ENCODE measurements at regions not wholly inside any gene's neighbourhood (a gene's known extent, or its start where the extent isn't known, plus 50 kb on each side); places are given as distances from the start of the nearest gene placed in this dataset.

GRCh38 chr11:110974731-110975130, 262.5 kb upstream of the ARHGAP20 start:
- Mint-ChIP-seq H3K4me1 (no peaks in the 10 kb centered on the region), H3K27me3 (peaks cover 4% of the 10 kb centered on the region), H3K9me3 (peaks cover 8% of the 10 kb centered on the region), H3K4me3 (no peak overlapping the region), H3K27ac (no peak overlapping the region), H3K36me3 (no peaks in the 10 kb centered on the region)
- no peak for DNase-seq

- DNase-seq = no peak
Observed at GRCh38 chr11:110973401-110973980, 261.3 kb upstream of the ARHGAP20 start.

DNA sequence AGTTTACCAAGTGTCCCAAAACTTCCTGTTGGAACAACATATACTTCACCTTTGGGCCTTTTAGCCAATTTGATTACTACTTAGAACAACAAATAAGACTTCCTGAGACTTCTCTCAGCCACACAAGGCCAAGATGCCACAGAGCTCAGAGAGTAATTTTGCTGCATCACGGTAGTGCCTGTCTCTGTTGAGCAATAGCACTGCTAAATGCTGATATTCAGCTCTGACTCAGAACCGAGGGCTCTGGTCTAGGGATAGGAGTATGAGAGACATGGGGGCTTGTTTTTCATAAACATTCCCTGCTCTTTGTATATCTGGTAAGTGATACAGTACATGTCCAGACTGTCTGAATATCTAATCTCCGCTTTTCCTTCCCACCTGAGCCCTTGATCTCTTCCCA, 260.4 kb upstream of the ARHGAP20 start:
- Mint-ChIP-seq H3K27ac (no peak overlapping the region), H3K4me3 (no peak overlapping the region), H3K27me3 (peaks cover 4% of the 10 kb centered on the region), H3K4me1 (no peaks in the 10 kb centered on the region), H3K9me3 (no peaks in the 10 kb centered on the region), H3K36me3 (no peaks in the 10 kb centered on the region)
- DNase-seq = no peak

More at GRCh38 chr11:110973401-110973980, 261.3 kb upstream of the ARHGAP20 start:
- H3K27me3 Mint-ChIP-seq = peaks cover 4% of the 10 kb centered on the region
- H3K27ac Mint-ChIP-seq = no peak overlapping the region
- H3K4me3 Mint-ChIP-seq = no peak overlapping the region
- peaks cover 2% of the 10 kb centered on the region for H3K9me3 Mint-ChIP-seq
- H3K36me3 Mint-ChIP-seq = no peaks in the 10 kb centered on the region
- H3K4me1 Mint-ChIP-seq = no peaks in the 10 kb centered on the region

DNA sequence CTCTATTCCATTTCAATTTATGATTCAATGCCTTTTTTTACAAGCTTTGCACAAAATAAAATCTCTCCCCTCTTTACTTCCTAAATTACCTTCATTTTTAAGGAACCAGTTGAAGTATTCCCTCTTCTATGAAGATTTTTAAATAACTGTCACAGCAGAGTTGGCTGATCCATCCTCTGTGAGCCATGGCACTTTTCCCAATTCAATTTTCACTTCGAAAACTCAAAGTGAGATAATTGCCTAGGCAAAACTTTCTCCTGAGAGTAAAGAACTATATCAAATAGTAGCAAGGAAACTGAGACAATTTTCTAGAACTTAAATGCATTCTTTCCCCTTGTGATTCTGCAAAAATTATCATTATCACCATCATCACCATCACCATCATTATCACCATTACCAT, 259.9 kb upstream of the ARHGAP20 start:
- Mint-ChIP-seq H3K9me3 (no peaks in the 10 kb centered on the region), H3K36me3 (no peaks in the 10 kb centered on the region), H3K4me3 (no peak overlapping the region), H3K4me1 (no peaks in the 10 kb centered on the region), H3K27me3 (peaks cover 4% of the 10 kb centered on the region), H3K27ac (no peak overlapping the region)
- DNase-seq = no peak

GRCh38 chr11:110971140-110971539, 258.9 kb upstream of the ARHGAP20 start:
- Mint-ChIP-seq H3K4me1 (no peaks in the 10 kb centered on the region), H3K27ac (no peak overlapping the region), H3K4me3 (no peak overlapping the region), H3K9me3 (no peaks in the 10 kb centered on the region), H3K36me3 (no peaks in the 10 kb centered on the region), H3K27me3 (peaks cover 4% of the 10 kb centered on the region)
- no peak for DNase-seq

- Mint-ChIP-seq H3K9me3 (no peaks in the 10 kb centered on the region), H3K36me3 (no peaks in the 10 kb centered on the region), H3K4me3 (no peak overlapping the region), H3K27ac (no peak overlapping the region), H3K27me3 (no peaks in the 10 kb centered on the region), H3K4me1 (no peaks in the 10 kb centered on the region)
- DNase-seq = no peak
Observed at GRCh38 chr11:110968348-110969062, 256.3 kb upstream of the ARHGAP20 start.

DNA sequence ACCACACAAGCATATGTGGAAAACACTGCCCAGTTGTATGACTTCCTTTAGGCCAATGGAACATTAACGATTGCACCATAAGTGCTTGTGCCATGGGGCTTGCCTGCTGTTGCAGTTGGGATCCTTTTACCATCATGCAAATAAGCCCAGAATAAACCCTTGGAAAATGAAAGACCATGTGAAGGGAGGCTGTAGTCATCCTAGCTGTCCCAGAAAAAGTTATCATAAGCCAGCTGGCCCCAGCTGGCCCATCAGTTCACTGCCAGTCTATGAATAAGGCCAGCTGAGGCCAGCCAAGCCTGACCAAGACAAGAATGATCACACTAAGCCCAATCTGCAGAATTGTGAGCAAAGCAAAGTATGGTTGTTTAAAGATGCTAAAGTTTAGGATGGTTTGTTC, 253.9 kb upstream of the ARHGAP20 start:
- Mint-ChIP-seq H3K27me3 (no peaks in the 10 kb centered on the region), H3K4me3 (no peak overlapping the region), H3K9me3 (no peaks in the 10 kb centered on the region), H3K36me3 (no peaks in the 10 kb centered on the region), H3K4me1 (no peaks in the 10 kb centered on the region), H3K27ac (no peak overlapping the region)
- DNase-seq = no peak

GRCh38 chr11:110962921-110963320, 250.7 kb upstream of the ARHGAP20 start:
- no peaks in the 10 kb centered on the region for H3K27me3 Mint-ChIP-seq
- H3K36me3 Mint-ChIP-seq = no peaks in the 10 kb centered on the region
- no peak overlapping the region for H3K4me3 Mint-ChIP-seq
- no peaks in the 10 kb centered on the region for H3K4me1 Mint-ChIP-seq
- H3K27ac Mint-ChIP-seq = no peak overlapping the region
- DNase-seq = no peak
- no peaks in the 10 kb centered on the region for H3K9me3 Mint-ChIP-seq

GRCh38 chr11:110960167-110960566, 247.9 kb upstream of the ARHGAP20 start:
- no peak for DNase-seq
- H3K36me3 Mint-ChIP-seq = no peaks in the 10 kb centered on the region
- H3K27me3 Mint-ChIP-seq = no peaks in the 10 kb centered on the region
- no peak overlapping the region for H3K4me3 Mint-ChIP-seq
- H3K9me3 Mint-ChIP-seq = no peaks in the 10 kb centered on the region
- H3K27ac Mint-ChIP-seq = no peak overlapping the region
- no peaks in the 10 kb centered on the region for H3K4me1 Mint-ChIP-seq

DNA sequence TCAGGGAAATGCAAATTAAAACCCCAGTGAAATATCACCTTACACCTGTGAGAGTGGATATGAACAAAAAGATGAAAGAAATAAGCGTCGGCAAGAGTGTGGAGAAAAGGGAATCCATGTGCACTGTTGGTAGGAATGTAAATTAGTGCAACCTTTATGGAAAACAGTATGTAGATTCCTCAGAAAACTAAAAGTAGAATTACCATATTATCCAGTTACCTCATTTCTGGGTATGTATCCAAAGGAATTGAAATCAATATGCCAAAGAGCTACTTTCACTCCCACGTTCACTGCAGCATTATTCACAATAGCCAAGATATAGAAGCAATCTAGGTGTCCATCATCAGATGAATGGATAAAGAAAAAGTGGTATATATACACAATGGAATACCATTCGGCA, 246.0 kb upstream of the ARHGAP20 start:
- H3K36me3 Mint-ChIP-seq = no peaks in the 10 kb centered on the region
- H3K4me3 Mint-ChIP-seq = no peak overlapping the region
- DNase-seq = no peak
- H3K4me1 Mint-ChIP-seq = no peaks in the 10 kb centered on the region
- H3K27ac Mint-ChIP-seq = no peak overlapping the region
- no peaks in the 10 kb centered on the region for H3K9me3 Mint-ChIP-seq
- H3K27me3 Mint-ChIP-seq = no peaks in the 10 kb centered on the region

- H3K27ac Mint-ChIP-seq = no peak overlapping the region
- no peaks in the 10 kb centered on the region for H3K9me3 Mint-ChIP-seq
- no peak overlapping the region for H3K4me3 Mint-ChIP-seq
- no peaks in the 10 kb centered on the region for H3K27me3 Mint-ChIP-seq
- no peaks in the 10 kb centered on the region for H3K4me1 Mint-ChIP-seq
- no peak for DNase-seq
- H3K36me3 Mint-ChIP-seq = no peaks in the 10 kb centered on the region
Observed at GRCh38 chr11:110955776-110956175, 243.5 kb upstream of the ARHGAP20 start.

- H3K27ac Mint-ChIP-seq = no peak overlapping the region
- DNase-seq = no peak
- H3K9me3 Mint-ChIP-seq = peaks cover 5% of the 10 kb centered on the region
- no peaks in the 10 kb centered on the region for H3K27me3 Mint-ChIP-seq
- no peaks in the 10 kb centered on the region for H3K36me3 Mint-ChIP-seq
- H3K4me3 Mint-ChIP-seq = no peak overlapping the region
- H3K4me1 Mint-ChIP-seq = no peaks in the 10 kb centered on the region
Observed at GRCh38 chr11:110951950-110952503, 239.8 kb upstream of the ARHGAP20 start.

DNA sequence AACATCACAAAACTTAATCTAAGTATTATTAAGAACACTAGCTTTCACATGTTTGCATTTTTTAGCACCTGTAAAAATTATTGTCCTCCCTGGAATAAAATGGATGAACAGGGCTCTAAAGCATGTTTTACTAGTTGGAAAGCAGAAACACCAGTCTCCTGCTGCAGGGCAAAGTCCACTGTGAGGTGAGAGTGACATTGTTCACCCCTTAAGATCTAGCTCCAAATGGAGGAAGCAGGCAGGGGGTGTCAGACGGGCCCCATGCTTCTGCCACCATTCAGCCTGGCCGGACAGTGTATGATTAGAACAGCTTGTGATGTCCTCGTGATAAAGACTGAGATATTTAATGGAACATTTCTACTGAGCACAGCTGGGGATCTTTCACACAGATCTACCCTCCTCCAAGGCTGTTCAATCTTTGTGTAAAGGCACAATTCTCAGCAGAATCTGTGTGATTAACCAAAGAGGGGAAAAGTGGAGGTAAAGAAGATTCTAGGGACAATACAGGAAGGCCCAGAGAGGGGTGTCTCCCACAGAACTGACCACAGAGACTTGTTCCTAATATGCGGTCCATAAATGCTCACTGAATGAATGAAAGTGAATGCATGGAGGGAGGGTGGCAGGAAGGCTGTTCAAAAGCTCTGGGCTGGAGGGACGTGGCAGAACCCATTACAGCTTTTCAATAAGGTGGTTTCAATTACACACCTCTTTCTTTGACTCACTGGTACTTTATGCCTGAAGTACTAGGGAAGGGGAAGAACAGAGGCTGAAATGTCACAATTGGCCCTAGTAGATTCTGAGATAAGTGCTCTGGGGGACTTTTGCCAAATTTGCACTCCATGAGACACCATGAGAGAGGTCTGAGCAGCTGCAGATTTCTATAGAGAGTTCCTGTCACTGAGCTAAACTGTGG, 239.1 kb upstream of the ARHGAP20 start:
- Mint-ChIP-seq H3K4me3 (no peak overlapping the region), H3K27ac (no peak overlapping the region), H3K27me3 (no peaks in the 10 kb centered on the region), H3K36me3 (no peaks in the 10 kb centered on the region), H3K4me1 (no peaks in the 10 kb centered on the region), H3K9me3 (peaks cover 5% of the 10 kb centered on the region)
- no peak for DNase-seq

- DNase-seq = no peak
- H3K27ac Mint-ChIP-seq = no peak overlapping the region
- no peak overlapping the region for H3K4me3 Mint-ChIP-seq
- H3K27me3 Mint-ChIP-seq = no peaks in the 10 kb centered on the region
- no peaks in the 10 kb centered on the region for H3K4me1 Mint-ChIP-seq
- H3K9me3 Mint-ChIP-seq = peaks cover 5% of the 10 kb centered on the region
- H3K36me3 Mint-ChIP-seq = no peaks in the 10 kb centered on the region
Observed at GRCh38 chr11:110948112-110948511, 235.9 kb upstream of the ARHGAP20 start.

DNA sequence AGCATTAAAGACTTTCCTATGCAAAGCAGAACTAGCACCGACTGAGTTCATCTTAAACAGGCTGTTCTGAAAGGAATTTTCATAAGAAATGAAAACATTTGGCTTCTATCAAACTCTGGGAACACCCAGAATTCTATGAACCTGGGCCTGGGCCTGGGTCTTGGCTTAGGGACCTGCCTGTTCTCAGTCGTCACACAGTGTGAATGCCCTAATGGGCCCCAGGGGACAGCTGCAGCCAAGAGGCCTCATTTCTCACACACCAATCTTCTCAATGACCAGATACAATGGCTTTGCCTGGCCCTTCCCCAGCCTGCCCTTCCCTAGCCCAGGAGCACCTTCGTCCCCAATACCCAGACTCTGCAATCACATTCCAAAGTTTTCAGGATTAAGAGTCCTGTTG, 234.9 kb upstream of the ARHGAP20 start:
- no peak overlapping the region for H3K4me3 Mint-ChIP-seq
- H3K27me3 Mint-ChIP-seq = no peaks in the 10 kb centered on the region
- no peaks in the 10 kb centered on the region for H3K36me3 Mint-ChIP-seq
- DNase-seq = no peak
- H3K27ac Mint-ChIP-seq = no peak overlapping the region
- H3K4me1 Mint-ChIP-seq = no peaks in the 10 kb centered on the region
- peaks cover 5% of the 10 kb centered on the region for H3K9me3 Mint-ChIP-seq
